Spleen (tissue), 11 donors: ENCODE measurements at regions not wholly inside any gene's neighbourhood (a gene's known extent, or its start where the extent isn't known, plus 50 kb on each side); places are given as distances from the start of the nearest gene placed in this dataset.
"Not testable (repeated sequence)": the region's sequence is repeated elsewhere in the genome, so short reads cannot be mapped to it uniquely, and the experiment has no call there.

Experiments used
- DNase-seq: peaks from one replicate; pipeline ENCODE4 v3.0.0-alpha.2; 2020
- H3K27ac ChIP-seq, 8 donors: fragments of 200-600 bp; sonication (generic) in 7 of 8; 1 replicate in 4 of 8; 2 replicates in 4 of 8; pipeline versions ENCODE4 v1.5.0 to v1.8.0; 2016 to 2021; ENCODE audit warnings: inconsistent platforms in 4 of 8, mild to moderate bottlenecking in 4 of 8, moderate library complexity in 1 of 8
- H3K27me3 ChIP-seq, 7 donors: fragments of 200-600 bp; sonication (generic) in 6 of 7; replicated peaks in 1 of 7; 1 replicate in 4 of 7; 2 replicates in 3 of 7; pipeline versions ENCODE4 v1.5.0 to v1.8.0; 2016 to 2021; ENCODE audit warnings: inconsistent platforms in 3 of 7, mild to moderate bottlenecking in 1 of 7
- H3K36me3 ChIP-seq, 6 donors: fragments of 200-600 bp; sonication (generic) in 5 of 6; 1 replicate in 4 of 6; 2 replicates in 2 of 6; pipeline versions ENCODE4 v1.5.0 to v1.8.0; 2016 to 2021; ENCODE audit warnings: inconsistent platforms in 2 of 6
- H3K4me1 ChIP-seq, 6 donors: fragments of 200-600 bp; sonication (generic) in 5 of 6; 1 replicate in 3 of 6; 2 replicates in 3 of 6; pipeline versions ENCODE4 v1.5.0 to v1.8.0; 2016 to 2021; ENCODE audit warnings: inconsistent platforms in 3 of 6
- H3K4me3 ChIP-seq, 8 donors: fragments of 200-600 bp; sonication (generic) in 7 of 8; 1 replicate in 4 of 8; 2 replicates in 4 of 8; pipeline versions ENCODE4 v1.5.0 to v1.8.0; 2016 to 2021; ENCODE audit warnings: inconsistent platforms in 4 of 8, mild to moderate bottlenecking in 4 of 8, moderate library complexity in 2 of 8
- H3K9me3 ChIP-seq, 8 donors: fragments of 200-600 bp; sonication (generic) in 7 of 8; 1 replicate in 4 of 8; 2 replicates in 4 of 8; pipeline versions ENCODE4 v1.5.0 to v1.8.0; 2016 to 2021; ENCODE audit warnings: inconsistent platforms in 4 of 8
- POLR2A ChIP-seq, 3 donors: fragments of 450-650 bp; IDR thresholded peaks; one replicate each; pipeline ENCODE4 v1.5.1; 2017; ENCODE audit warnings: antibody characterized with exemption in 3 of 3, mild to moderate bottlenecking in 1 of 3
- POLR2AphosphoS5 ChIP-seq, 3 donors: sonication (generic); formaldehyde crosslinking; IDR thresholded peaks; one replicate each; pipeline ENCODE4 v1.5.1; 2017; ENCODE audit warnings: antibody characterized with exemption in 3 of 3
- WGBS, 5 donors: extraction: QIAGEN DNeasy Blood & Tissue Kit in 3 of 5; methylation state at CpG; one replicate each; pipeline versions ENCODE4 v1.1.5 to v1.1.7; 2013 to 2018; 5-methylcytosine and 5-hydroxymethylcytosine counted together
- intact Hi-C: fragments of 100-400 bp; cut with DNase I; formaldehyde crosslinking; loops from one replicate; pipeline ENCODE4 v1.15.0; 2023; ENCODE audit warnings: low total_unique reads
- TF ChIP-seq, protein P1 (sequence below), 11 experiments: fragments of 200-600 bp in 7 of 11; fragments of 450-650 bp in 4 of 11; sonication (generic) in 4 of 11; IDR thresholded peaks in 8 of 11; conservative IDR thresholded peaks in 3 of 11; 1 replicate in 7 of 11; 2 replicates in 4 of 11; pipeline versions ENCODE4 v1.4.0 to v1.8.0; 2016 to 2021; ENCODE audit warnings: antibody characterized with exemption in 11 of 11, inconsistent platforms in 4 of 11, mild to moderate bottlenecking in 1 of 11
- donor health status: healthy with polysubstance abuse.
- donor health status: DM: no; HTN: no; CAD: no; lungs with moderate emphysema.
- donor health status: DM: no; HTN: no; CAD: no.
- donor health status: Bipolar disorder and iron deficiency.
- donor health status: healthy.
- donor health status: DM: no; HTN: no; CAD: no.
- donor health status: DM: yes; HTN: yes; CAD: no.

DNA sequence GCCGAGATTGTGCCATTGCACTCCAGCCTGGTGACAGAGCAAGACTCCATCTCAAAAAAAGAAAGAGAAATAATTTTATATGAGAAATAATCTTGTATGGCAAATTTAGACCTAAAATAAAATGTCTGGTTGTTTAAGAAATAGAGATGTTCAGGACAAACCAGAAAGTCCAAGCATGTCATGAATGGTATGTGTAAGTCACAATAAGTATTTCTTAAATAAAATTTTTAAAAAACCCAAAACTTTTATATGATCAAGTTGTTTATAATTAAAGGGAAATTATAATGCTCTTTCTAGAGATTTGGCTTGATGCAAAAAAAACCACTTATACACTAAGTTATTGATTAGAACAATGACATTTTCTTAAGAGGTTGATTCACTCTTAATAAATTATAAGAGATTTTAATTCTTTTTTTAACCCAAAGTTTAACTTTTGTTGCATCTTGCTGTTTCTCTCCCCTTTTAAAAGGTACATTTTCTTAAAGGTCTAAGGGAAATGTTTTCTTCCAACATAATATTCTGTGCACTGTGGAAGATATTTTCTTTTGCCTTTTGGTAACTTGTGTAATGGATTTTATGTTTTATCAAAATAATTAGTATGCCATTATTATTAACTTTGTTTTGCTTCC, 105.7 kb downstream of the RTP4 start:
- Histone ChIP-seq H3K4me1 (no peaks in the 10 kb centered on the region), H3K27ac (no peak overlapping the region), H3K9me3 (peaks cover 0 to 60% (median 44%) of the 10 kb centered on the region in 8 donors), H3K27me3 (no peaks in the 10 kb centered on the region), H3K4me3 (no peak overlapping the region), H3K36me3 (no peaks in the 10 kb centered on the region)
- no peak for TF ChIP-seq POLR2AphosphoS5 (IDR thresholded peaks at IDR 0.05)
- TF ChIP-seq, protein P1, sequence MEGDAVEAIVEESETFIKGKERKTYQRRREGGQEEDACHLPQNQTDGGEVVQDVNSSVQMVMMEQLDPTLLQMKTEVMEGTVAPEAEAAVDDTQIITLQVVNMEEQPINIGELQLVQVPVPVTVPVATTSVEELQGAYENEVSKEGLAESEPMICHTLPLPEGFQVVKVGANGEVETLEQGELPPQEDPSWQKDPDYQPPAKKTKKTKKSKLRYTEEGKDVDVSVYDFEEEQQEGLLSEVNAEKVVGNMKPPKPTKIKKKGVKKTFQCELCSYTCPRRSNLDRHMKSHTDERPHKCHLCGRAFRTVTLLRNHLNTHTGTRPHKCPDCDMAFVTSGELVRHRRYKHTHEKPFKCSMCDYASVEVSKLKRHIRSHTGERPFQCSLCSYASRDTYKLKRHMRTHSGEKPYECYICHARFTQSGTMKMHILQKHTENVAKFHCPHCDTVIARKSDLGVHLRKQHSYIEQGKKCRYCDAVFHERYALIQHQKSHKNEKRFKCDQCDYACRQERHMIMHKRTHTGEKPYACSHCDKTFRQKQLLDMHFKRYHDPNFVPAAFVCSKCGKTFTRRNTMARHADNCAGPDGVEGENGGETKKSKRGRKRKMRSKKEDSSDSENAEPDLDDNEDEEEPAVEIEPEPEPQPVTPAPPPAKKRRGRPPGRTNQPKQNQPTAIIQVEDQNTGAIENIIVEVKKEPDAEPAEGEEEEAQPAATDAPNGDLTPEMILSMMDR (IDR thresholded peaks at IDR 0.05 in 8 of 11, conservative IDR thresholded peaks at IDR 0.05 in 3 of 11) = no peak
- TF ChIP-seq POLR2A (IDR thresholded peaks at IDR 0.05) = no peak
- intact Hi-C loops = no loop called here
- 85 to 98% (median 90%) methylated on average over 1 of the region's 1 CpG for WGBS, 5 donors
- no peak for DNase-seq

DNA sequence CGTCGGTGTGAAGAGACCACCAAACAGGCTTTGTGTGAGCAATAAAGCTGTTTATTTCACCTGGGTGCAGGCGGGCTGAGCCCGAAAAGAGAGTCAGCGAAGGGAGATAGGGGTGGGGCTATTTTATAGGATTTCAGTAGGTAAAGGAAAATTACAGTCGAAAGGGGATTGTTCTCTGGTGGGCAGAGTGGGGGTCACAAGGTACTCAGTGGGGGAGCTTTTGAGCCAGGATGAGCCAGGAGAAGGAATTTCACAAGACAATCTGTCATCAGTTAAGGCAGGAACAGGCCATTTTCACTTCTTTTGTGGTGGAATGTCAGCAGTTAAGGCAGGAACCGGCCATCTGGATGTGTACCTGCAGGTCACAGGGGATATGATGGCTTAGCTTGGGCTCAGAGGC, 98.1 kb downstream of the RTP4 start:
- 70 to 90% (median 85%) methylated on average over 7 of the region's 7 CpGs for WGBS, 5 donors
- H3K9me3 ChIP-seq, H3K4me1 ChIP-seq, H3K36me3 ChIP-seq, H3K27me3 ChIP-seq, intact Hi-C loops, H3K27ac ChIP-seq, H3K4me3 ChIP-seq, DNase-seq: not testable (repeated sequence)

DNA sequence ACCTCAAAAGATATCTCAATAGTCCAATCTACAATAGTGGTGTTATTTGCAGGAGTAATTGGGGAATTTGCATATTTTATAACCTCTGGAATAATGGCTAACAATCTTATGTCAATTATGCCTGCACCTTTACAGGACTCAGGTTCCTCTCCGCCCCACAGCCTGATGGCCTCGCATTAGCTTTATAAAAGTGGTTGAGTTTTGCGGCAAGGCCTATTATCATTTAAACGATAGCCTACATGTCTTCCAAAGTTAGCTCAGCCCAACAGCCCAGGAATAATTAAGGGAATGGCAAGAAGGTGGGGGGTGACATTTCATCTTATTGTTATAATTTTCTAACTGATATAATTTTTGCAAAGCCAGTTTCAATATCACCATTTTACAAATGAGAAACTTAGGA, 97.3 kb downstream of the RTP4 start:
- 82 to 92% (median 88%) methylated on average over 4 of the region's 4 CpGs for WGBS, 5 donors
- no peaks in the 10 kb centered on the region for H3K36me3 ChIP-seq
- H3K4me3 ChIP-seq = no peak overlapping the region
- no peaks in the 10 kb centered on the region for H3K9me3 ChIP-seq
- no peak for DNase-seq
- H3K4me1 ChIP-seq = no peaks in the 10 kb centered on the region
- peaks cover 0 to 9% (median 0%) of the 10 kb centered on the region in 7 donors for H3K27me3 ChIP-seq
- intact Hi-C loops = no loop called here
- H3K27ac ChIP-seq = no peak overlapping the region
- TF ChIP-seq, protein P1 (IDR thresholded peaks at IDR 0.05 in 8 of 11, conservative IDR thresholded peaks at IDR 0.05 in 3 of 11) = no peak
- TF ChIP-seq POLR2A (IDR thresholded peaks at IDR 0.05) (no peak), POLR2AphosphoS5 (IDR thresholded peaks at IDR 0.05) (no peak)

GRCh38 chr3:187464682-187465081, 96.5 kb downstream of the RTP4 start:
- H3K4me3 ChIP-seq = no peak overlapping the region
- no peaks in the 10 kb centered on the region for H3K9me3 ChIP-seq
- DNase-seq = no peak
- H3K36me3 ChIP-seq = no peaks in the 10 kb centered on the region
- H3K27me3 ChIP-seq = peaks cover 0 to 9% (median 0%) of the 10 kb centered on the region in 7 donors
- intact Hi-C loops = no loop called here
- TF ChIP-seq, protein P1 (IDR thresholded peaks at IDR 0.05 in 8 of 11, conservative IDR thresholded peaks at IDR 0.05 in 3 of 11) = no peak
- no peak for TF ChIP-seq POLR2AphosphoS5 (IDR thresholded peaks at IDR 0.05)
- no peak for TF ChIP-seq POLR2A (IDR thresholded peaks at IDR 0.05)
- 91 to 96% (median 92%) methylated on average over 4 of the region's 4 CpGs for WGBS, 5 donors
- H3K4me1 ChIP-seq = no peaks in the 10 kb centered on the region
- no peak overlapping the region for H3K27ac ChIP-seq

DNA sequence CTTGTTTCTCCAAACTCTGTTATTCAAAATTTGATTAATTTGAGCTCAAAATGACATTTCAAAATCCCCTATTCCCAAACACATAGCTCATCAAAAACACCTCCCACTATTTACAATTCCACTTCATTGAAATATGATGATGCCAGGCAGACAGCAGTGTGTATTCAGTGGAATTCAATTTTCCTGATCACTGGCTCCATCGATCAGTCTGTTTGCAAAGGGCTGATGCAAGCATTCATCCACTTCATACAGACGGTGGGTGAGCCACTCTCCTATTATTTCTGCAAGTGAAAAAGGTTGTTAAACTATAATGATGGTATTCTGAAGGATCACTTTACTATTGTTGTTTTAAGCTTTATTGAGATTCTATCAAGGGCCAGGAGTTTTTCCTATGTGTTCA, 90.7 kb downstream of the RTP4 start:
- WGBS, 5 donors = 77 to 82% (median 81%) methylated on average over 2 of the region's 2 CpGs
- intact Hi-C loops = no loop called here
- no peak for TF ChIP-seq POLR2A (IDR thresholded peaks at IDR 0.05)
- TF ChIP-seq, protein P1 (IDR thresholded peaks at IDR 0.05 in 8 of 11, conservative IDR thresholded peaks at IDR 0.05 in 3 of 11) = no peak
- TF ChIP-seq POLR2AphosphoS5 (IDR thresholded peaks at IDR 0.05) = no peak
- Histone ChIP-seq H3K4me1 (no peaks in the 10 kb centered on the region), H3K9me3 (no peaks in the 10 kb centered on the region), H3K36me3 (no peaks in the 10 kb centered on the region), H3K27ac (no peak overlapping the region), H3K4me3 (no peak overlapping the region), H3K27me3 (peaks cover 0 to 9% (median 0%) of the 10 kb centered on the region in 7 donors)
- no peak for DNase-seq
